ENCODE measurements at regions not wholly inside any gene's neighbourhood (a gene's known extent, or its start where the extent isn't known, plus 50 kb on each side); places are given as distances from the start of the nearest gene placed in this dataset.
A peak's percentile ranks its signal among the peaks of the same experiment; 100 is the strongest.

DNA sequence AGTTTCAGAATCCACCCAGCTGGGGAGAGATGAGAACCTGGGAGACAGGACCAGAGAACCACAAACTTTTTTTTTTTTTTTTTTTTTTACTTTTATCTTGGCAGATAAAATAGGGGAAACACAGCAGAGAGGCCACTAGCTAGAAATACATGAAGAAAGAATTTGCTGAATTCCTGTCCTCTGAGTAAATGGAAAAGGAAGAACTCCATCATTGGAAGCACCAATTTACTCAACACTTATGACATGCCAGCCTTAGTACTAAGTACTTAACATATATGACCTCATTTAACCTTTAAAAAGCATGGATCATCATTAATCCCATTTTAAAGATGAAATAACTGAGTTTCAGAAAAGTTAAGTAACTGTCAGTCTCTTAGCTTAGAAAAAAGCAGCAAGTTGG lies 343.0 kb upstream of the NPSR1 start:
- intact Hi-C loops (cut with DNase I) = no loop called here
- Histone ChIP-seq H3K4me1 (no peaks in the 10 kb centered on the region), H3K27me3 (no peaks in the 10 kb centered on the region), H3K4me3 (no peak overlapping the region), H3K27ac (replicated peaks in 1 of 4) (no peak overlapping the region), H3K36me3 (no peaks in the 10 kb centered on the region), H3K9me3 (peaks cover 0 to 13% (median 4%) of the 10 kb centered on the region in 4 donors)
- TF ChIP-seq POLR2A (IDR thresholded peaks at IDR 0.05; ENCODE audit: low read depth) (no peak), POLR2AphosphoS5 (IDR thresholded peaks at IDR 0.05) (no peak), EP300 (IDR thresholded peaks at IDR 0.05) (no peak)
- TF ChIP-seq, protein P1, sequence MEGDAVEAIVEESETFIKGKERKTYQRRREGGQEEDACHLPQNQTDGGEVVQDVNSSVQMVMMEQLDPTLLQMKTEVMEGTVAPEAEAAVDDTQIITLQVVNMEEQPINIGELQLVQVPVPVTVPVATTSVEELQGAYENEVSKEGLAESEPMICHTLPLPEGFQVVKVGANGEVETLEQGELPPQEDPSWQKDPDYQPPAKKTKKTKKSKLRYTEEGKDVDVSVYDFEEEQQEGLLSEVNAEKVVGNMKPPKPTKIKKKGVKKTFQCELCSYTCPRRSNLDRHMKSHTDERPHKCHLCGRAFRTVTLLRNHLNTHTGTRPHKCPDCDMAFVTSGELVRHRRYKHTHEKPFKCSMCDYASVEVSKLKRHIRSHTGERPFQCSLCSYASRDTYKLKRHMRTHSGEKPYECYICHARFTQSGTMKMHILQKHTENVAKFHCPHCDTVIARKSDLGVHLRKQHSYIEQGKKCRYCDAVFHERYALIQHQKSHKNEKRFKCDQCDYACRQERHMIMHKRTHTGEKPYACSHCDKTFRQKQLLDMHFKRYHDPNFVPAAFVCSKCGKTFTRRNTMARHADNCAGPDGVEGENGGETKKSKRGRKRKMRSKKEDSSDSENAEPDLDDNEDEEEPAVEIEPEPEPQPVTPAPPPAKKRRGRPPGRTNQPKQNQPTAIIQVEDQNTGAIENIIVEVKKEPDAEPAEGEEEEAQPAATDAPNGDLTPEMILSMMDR (IDR thresholded peaks at IDR 0.05) = no peak
- DNase-seq (ENCODE audit: extremely low spot score) = no peak

DNA sequence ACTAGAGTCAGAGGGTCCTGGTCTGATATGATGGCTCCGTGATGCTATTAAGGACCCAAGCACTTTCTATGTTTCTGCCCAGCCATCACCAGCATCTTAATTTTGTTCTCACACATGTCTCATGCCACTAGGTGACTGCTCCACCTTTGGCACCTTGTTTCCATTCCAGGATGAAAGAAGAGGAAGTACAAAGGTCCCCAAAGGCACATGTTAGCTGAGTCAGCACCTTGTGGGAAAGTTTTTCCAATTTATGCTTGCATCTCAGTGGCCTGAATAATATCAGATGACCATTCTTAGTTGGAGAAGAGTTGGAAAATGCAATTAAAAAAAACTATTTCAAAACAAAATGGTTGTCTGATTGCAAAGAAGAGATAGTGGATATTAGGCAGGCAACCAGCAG lies 341.0 kb upstream of the NPSR1 start:
- intact Hi-C loops (cut with DNase I) = no loop called here
- no peaks in the 10 kb centered on the region for H3K27me3 ChIP-seq
- H3K36me3 ChIP-seq = no peaks in the 10 kb centered on the region
- peaks cover 0 to 13% (median 4%) of the 10 kb centered on the region in 4 donors for H3K9me3 ChIP-seq
- no peak overlapping the region for H3K27ac ChIP-seq (replicated peaks in 1 of 4)
- TF ChIP-seq POLR2AphosphoS5 (IDR thresholded peaks at IDR 0.05) = no peak
- no peak for TF ChIP-seq POLR2A (IDR thresholded peaks at IDR 0.05; ENCODE audit: low read depth)
- TF ChIP-seq, protein P1 (IDR thresholded peaks at IDR 0.05) = no peak
- TF ChIP-seq EP300 (IDR thresholded peaks at IDR 0.05) = no peak
- H3K4me1 ChIP-seq = peaks cover 0 to 11% (median 6%) of the 10 kb centered on the region in 4 donors
- H3K4me3 ChIP-seq = no peak overlapping the region
- 70% methylated on average over 1 of the region's 1 CpG for WGBS
- DNase-seq (ENCODE audit: extremely low spot score) = peak; percentile 55

DNA sequence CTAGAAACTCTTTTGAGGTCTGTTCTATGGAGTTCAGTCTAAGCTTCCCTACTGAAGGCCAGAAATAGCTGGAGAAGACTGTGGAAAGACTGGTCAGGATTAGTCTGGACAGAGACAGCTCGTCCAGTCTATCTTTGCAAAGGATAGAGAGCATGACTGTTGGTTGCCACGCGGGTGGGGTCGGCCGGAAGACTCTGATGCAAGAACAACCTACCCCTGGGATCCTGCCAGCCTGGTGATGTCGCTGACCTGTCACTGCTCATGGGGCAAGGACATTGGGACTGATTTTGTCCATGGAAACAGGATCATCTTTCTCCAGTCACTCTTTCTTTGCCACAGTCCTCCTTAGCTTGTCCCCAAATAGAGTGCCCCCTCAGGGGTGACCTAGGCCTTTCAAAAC lies 337.6 kb upstream of the NPSR1 start:
- no peaks in the 10 kb centered on the region for H3K9me3 ChIP-seq
- no peak overlapping the region for H3K4me3 ChIP-seq
- H3K36me3 ChIP-seq = no peaks in the 10 kb centered on the region
- intact Hi-C loops (cut with DNase I) = no loop called here
- TF ChIP-seq POLR2AphosphoS5 (IDR thresholded peaks at IDR 0.05) = no peak
- TF ChIP-seq POLR2A (IDR thresholded peaks at IDR 0.05; ENCODE audit: low read depth) = no peak
- no peak for TF ChIP-seq EP300 (IDR thresholded peaks at IDR 0.05)
- TF ChIP-seq, protein P1 (IDR thresholded peaks at IDR 0.05) = no peak
- H3K4me1 ChIP-seq = peaks cover 0 to 11% (median 6%) of the 10 kb centered on the region in 4 donors
- no peak overlapping the region for H3K27ac ChIP-seq (replicated peaks in 1 of 4)
- DNase-seq (ENCODE audit: extremely low spot score) = peak; percentile 55
- no peaks in the 10 kb centered on the region for H3K27me3 ChIP-seq
- 84% methylated on average over 6 of the region's 6 CpGs for WGBS

DNA sequence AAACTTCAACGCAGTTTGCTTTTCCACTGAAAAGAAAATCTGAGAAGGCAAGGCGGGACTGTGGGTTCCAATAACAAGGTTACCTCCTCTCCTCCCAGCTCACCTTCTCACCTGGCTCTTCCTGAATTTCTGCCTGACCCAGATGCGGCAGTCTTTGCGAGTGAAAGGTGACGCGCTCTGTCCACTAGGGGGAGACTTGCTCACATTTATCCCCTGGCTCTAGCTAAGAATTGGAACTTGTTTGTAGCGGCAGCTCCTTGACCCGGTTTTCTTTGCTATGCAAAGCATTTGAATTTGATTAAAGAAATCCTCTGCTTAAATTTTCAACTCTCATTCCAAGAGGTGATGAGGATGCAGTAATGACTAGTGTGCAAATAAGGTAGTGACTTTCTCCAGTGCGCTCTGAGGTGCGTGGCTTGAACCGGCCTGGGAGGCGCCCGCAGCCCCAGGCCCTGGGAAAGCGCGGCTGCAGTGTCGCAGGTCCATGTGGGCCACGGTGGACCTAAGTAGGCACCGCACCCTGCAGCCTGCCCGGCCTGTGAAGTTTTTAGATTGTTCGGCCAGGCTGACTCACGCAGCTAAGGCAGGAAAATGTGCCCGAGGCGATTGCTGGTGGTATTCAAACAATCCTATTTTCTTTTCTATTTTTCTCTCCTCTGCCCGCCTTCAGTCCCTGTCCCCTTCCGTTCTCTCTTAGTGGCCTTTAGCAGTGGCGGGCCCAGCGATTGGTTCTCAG lies 336.9 kb upstream of the NPSR1 start:
- WGBS = 29% methylated on average over 16 of the region's 27 CpGs
- Histone ChIP-seq H3K9me3 (no peaks in the 10 kb centered on the region), H3K4me1 (peaks cover 0 to 11% (median 6%) of the 10 kb centered on the region in 4 donors), H3K4me3 (peak overlapping the region; percentile 26 to 47 (median 34)), H3K36me3 (no peaks in the 10 kb centered on the region), H3K27ac (replicated peaks in 1 of 4) (peak overlapping the region in 1 of 4 donors; percentile 5), H3K27me3 (no peaks in the 10 kb centered on the region)
- DNase-seq (ENCODE audit: extremely low spot score) = peak; percentile 89
- intact Hi-C loops (cut with DNase I) = no loop called here
- TF ChIP-seq, protein P1 (IDR thresholded peaks at IDR 0.05) = peak; percentile 57 to 81 (median 71)
- TF ChIP-seq EP300 (IDR thresholded peaks at IDR 0.05) = no peak
- no peak for TF ChIP-seq POLR2A (IDR thresholded peaks at IDR 0.05; ENCODE audit: low read depth)
- no peak for TF ChIP-seq POLR2AphosphoS5 (IDR thresholded peaks at IDR 0.05)

Data from esophagus muscularis mucosa (tissue), 4 donors.